GM12875 (cell line): ENCODE measurements at regions not wholly inside any gene's neighbourhood (a gene's known extent, or its start where the extent isn't known, plus 50 kb on each side); places are given as distances from the start of the nearest gene placed in this dataset.

Source experiments
- H3K4me3 ChIP-seq: one replicate; pipeline ENCODE4 v1.5.1; 2011; ENCODE audit warnings: low read depth, low read length, control low read depth
- TF ChIP-seq, protein P1 (sequence below): IDR thresholded peaks from 2 replicates; pipeline ENCODE4 v1.5.1; 2011; ENCODE audit warnings: low read depth, mild to moderate bottlenecking, control low read depth, inconsistent platforms, low read length, moderate library complexity, borderline replicate concordance; ENCODE audit not compliant: insufficient read depth

DNA sequence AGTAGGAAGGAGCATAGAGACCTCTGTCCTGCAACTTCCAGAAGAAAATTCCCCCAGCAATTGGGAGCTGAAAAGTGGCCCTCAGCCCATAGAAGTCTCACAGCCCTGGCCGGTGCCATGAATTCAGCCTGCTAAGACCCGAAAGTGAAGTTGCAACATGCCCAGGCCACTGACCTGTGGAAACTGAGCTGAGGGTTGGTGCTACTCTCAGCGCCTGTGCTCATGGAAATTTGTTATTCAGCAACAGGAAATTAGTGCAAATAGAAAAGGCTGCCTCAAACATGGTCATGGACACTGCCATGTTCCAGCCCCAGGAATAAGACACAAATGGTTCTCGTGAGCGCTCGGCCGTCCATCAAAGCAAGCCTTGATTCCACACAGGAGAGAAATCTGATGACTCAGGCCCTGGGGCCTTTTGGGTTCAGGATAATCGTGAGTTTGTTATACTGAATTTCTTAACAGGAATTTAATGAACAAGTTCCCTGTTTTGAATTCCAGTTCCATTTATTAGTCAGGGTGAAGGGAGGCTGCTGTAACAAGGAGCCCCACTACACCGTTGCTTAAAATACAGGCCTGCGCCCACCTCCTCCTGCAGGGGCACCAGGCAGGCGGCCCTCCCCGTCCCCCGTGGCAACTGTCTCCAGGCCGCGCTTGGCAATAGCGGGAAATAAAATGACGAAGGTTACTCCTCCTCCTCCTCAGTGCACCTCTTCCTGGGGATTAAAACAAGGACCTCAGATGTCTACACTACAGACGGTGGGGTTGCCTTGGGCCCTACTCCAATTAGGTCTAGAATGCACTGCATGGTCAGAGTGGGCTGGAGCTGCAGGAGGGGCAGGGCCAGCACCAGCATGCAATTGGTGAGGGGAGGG is 152.9 kb downstream of the ERMARD start:
- TF ChIP-seq, protein P1, sequence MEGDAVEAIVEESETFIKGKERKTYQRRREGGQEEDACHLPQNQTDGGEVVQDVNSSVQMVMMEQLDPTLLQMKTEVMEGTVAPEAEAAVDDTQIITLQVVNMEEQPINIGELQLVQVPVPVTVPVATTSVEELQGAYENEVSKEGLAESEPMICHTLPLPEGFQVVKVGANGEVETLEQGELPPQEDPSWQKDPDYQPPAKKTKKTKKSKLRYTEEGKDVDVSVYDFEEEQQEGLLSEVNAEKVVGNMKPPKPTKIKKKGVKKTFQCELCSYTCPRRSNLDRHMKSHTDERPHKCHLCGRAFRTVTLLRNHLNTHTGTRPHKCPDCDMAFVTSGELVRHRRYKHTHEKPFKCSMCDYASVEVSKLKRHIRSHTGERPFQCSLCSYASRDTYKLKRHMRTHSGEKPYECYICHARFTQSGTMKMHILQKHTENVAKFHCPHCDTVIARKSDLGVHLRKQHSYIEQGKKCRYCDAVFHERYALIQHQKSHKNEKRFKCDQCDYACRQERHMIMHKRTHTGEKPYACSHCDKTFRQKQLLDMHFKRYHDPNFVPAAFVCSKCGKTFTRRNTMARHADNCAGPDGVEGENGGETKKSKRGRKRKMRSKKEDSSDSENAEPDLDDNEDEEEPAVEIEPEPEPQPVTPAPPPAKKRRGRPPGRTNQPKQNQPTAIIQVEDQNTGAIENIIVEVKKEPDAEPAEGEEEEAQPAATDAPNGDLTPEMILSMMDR, result no peak
- H3K4me3 ChIP-seq, result no peak overlapping the region

DNA sequence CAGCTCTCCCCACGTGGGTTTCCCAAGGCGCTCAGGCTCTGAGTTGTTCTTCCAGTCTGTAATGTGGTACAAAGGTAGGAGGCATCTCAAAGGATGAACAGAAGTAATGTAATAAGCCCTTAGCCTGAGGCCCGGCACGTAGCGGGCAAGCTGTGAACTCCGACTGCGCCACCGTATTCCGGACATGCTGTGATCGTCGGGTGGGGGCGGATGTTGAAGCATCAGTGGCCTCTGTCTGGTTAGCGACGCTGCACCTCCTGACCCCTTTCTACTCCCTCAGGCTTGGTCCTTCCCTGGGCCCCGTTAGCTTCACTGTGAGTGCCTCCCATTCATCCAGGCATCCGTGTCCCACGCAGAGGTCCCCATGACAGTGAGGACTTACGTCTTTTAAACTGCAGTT is 151.7 kb downstream of the ERMARD start:
- TF ChIP-seq, protein P1, result no peak
- no peak overlapping the region for H3K4me3 ChIP-seq

DNA sequence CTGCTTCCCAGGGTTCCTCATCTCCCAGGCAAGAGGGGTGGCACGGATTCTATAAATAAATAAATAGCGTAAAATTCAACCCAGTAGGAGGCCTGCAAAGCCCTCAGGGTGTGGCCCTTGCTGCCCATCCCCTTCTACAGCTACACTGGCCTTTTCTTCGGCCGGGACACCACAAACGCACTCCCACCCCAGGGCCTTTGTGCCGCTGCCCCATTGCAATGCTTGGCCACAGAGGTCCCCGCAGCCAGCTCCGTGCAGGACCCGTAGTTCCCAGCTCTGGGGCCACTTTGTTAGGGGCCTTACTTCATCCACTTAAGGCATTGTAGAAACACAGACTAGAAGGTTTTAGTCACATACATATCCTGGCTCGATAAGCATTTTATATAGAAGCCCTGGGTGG is 151.2 kb downstream of the ERMARD start:
- H3K4me3 ChIP-seq, result no peak overlapping the region
- TF ChIP-seq, protein P1, result no peak

DNA sequence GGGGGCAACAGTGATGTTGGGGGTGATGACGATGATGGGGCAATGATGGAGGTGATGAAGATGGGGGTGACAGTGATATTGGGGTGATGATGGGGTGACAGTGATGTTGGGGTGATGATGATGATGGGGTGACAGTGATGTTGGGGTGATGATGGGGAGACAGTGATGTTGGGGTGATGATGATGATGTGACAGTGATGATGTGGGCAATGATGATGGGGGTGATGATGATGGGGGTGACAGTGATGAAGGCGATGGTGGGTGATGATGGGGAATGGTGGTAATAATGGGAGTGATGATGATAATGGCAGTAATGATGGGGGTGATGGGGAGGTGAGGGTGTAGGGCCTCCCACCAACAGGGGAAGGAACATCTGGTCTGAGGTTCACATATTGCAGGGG is 150.6 kb downstream of the ERMARD start:
- no peak overlapping the region for H3K4me3 ChIP-seq
- TF ChIP-seq, protein P1, result no peak

DNA sequence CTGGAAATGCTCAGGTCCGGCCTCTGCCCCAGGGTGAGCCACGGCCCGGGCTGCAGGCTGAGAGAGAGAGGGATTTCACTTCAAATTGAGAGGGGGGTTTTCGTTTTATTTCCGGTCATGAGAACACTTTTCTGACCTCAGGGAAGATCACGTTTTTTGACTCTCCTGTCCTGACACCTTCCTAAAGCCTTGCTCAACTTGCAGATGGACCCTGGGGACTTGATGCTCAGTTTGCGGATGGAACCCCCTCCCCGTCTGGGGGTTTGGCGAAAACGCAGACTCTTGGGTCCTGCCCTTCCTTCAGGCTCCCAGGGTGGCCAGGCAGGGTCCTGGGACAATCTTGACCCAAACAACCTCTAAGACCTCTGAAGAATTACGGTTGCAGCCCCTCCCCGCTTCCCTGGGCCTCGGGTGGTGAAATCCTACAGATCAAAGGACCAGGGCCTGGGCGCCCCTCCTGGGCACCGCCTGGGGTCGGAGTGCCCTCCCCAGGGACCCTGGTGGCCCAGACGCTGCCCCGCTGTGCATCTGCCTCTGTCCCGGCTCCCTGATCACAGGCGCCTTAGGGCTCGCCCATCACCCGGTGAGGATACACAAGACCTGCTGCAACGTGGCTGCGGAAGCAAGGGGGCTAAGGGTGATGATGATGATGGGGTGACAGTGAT is 148.2 kb downstream of the ERMARD start:
- TF ChIP-seq, protein P1, result no peak
- no peak overlapping the region for H3K4me3 ChIP-seq

DNA sequence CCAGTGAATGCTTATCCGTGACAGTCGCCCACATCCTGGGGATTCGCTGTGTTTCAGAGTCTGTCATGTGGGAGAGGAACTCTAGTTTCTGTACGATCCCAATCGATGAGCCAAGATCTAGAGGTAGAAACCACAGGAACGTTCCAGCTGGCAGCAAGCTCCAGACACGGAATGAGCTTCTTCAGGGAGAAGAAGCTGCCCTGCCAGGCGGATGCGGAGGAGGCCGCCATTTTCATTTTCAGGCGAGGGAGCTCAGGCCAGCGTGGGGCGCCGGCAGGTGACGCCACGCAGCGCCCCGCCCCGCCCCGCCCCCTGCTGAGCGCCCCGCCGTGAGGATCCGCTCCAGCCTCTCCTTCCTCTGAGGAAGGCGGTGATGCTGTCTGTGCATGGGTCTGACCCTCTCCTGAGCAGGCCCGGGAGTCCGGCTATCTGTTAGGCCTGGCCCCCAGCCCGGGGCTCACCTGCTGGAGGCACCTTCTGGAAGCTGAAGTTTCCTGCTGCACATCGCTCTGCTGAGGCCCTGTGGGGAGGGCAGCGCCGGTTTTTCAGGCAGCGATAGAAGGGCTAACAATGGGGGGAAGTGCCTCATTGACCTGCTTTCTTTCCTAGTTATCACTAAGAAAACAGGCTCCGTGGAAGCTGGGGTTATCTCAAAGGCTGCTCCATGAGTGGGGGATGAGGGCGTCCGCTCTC is 147.5 kb downstream of the ERMARD start:
- H3K4me3 ChIP-seq, result no peak overlapping the region
- TF ChIP-seq, protein P1, result no peak
